ENCODE measurements at regions not wholly inside any gene's neighbourhood (a gene's known extent, or its start where the extent isn't known, plus 50 kb on each side); places are given as distances from the start of the nearest gene placed in this dataset.

- TF ChIP-seq EZH2phosphoT487 (IDR thresholded peaks at IDR 0.05; ENCODE audit: low read depth) = no peak
- no peak for TF ChIP-seq CTCF (IDR thresholded peaks at IDR 0.05; ENCODE audit: low read depth, low read length)
- Histone ChIP-seq H3K9me3 (ENCODE audit: insufficient read depth, low read length) (peaks cover 22% of the 10 kb centered on the region), H3K36me3 (replicated peaks; ENCODE audit: low read depth, low read length) (peaks cover 8% of the 10 kb centered on the region), H4K20me1 (ENCODE audit: insufficient read depth, low read length) (no peaks in the 10 kb centered on the region; the same call in 1 of the 2 replicates), H2AFZ (ENCODE audit: low read depth, low read length) (no peak overlapping the region), H3K27ac (ENCODE audit: low read length) (no peak overlapping the region), H3K9ac (ENCODE audit: low read length) (no peak overlapping the region), H3K4me2 (ENCODE audit: low read length) (no peak overlapping the region), H3K4me3 (ENCODE audit: low read length) (no peak overlapping the region), H3K79me2 (ENCODE audit: low read length) (no peaks in the 10 kb centered on the region), H3K27me3 (ENCODE audit: low read depth, low read length) (peaks cover 59% of the 10 kb centered on the region), H3K4me1 (ENCODE audit: low read length) (peaks cover 45% of the 10 kb centered on the region)
Observed at GRCh38 chr2:111710085-111710484, 173.9 kb downstream of the ANAPC1 start.

GRCh38 chr2:111710613-111711012 lies 173.4 kb downstream of the ANAPC1 start:
- Histone ChIP-seq H3K9me3 (ENCODE audit: insufficient read depth, low read length) (peaks cover 22% of the 10 kb centered on the region), H3K4me2 (ENCODE audit: low read length) (no peak overlapping the region)
- TF ChIP-seq EZH2phosphoT487 (IDR thresholded peaks at IDR 0.05; ENCODE audit: low read depth) (no peak), CTCF (IDR thresholded peaks at IDR 0.05; ENCODE audit: low read depth, low read length) (no peak)

GRCh38 chr2:111711270-111711669 lies 172.7 kb downstream of the ANAPC1 start:
- Histone ChIP-seq H3K9ac (ENCODE audit: low read length) (no peak overlapping the region), H3K9me3 (ENCODE audit: insufficient read depth, low read length) (peaks cover 22% of the 10 kb centered on the region), H3K27me3 (ENCODE audit: low read depth, low read length) (peaks cover 59% of the 10 kb centered on the region), H3K79me2 (ENCODE audit: low read length) (no peaks in the 10 kb centered on the region), H3K4me1 (ENCODE audit: low read length) (peaks cover 33% of the 10 kb centered on the region), H2AFZ (ENCODE audit: low read depth, low read length) (no peak overlapping the region), H4K20me1 (ENCODE audit: insufficient read depth, low read length) (no peaks in the 10 kb centered on the region), H3K36me3 (replicated peaks; ENCODE audit: low read depth, low read length) (peaks cover 8% of the 10 kb centered on the region), H3K27ac (ENCODE audit: low read length) (no peak overlapping the region), H3K4me2 (ENCODE audit: low read length) (no peak overlapping the region), H3K4me3 (ENCODE audit: low read length) (no peak overlapping the region)
- TF ChIP-seq EZH2phosphoT487 (IDR thresholded peaks at IDR 0.05; ENCODE audit: low read depth) = no peak
- TF ChIP-seq CTCF (IDR thresholded peaks at IDR 0.05; ENCODE audit: low read depth, low read length) = no peak

More at GRCh38 chr2:111710613-111711012, 173.4 kb downstream of the ANAPC1 start:
- H4K20me1 ChIP-seq (ENCODE audit: insufficient read depth, low read length) = no peaks in the 10 kb centered on the region
- H3K27me3 ChIP-seq (ENCODE audit: low read depth, low read length) = peaks cover 59% of the 10 kb centered on the region
- no peak overlapping the region for H3K27ac ChIP-seq (ENCODE audit: low read length)
- no peak overlapping the region for H3K9ac ChIP-seq (ENCODE audit: low read length)
- H3K4me1 ChIP-seq (ENCODE audit: low read length) = peaks cover 39% of the 10 kb centered on the region
- H3K79me2 ChIP-seq (ENCODE audit: low read length) = no peaks in the 10 kb centered on the region
- H2AFZ ChIP-seq (ENCODE audit: low read depth, low read length) = no peak overlapping the region
- H3K4me3 ChIP-seq (ENCODE audit: low read length) = no peak overlapping the region
- peaks cover 8% of the 10 kb centered on the region for H3K36me3 ChIP-seq (replicated peaks; ENCODE audit: low read depth, low read length)

GRCh38 chr2:111712361-111712760 lies 171.6 kb downstream of the ANAPC1 start:
- peaks cover 22% of the 10 kb centered on the region for H3K4me1 ChIP-seq (ENCODE audit: low read length)
- H3K27ac ChIP-seq (ENCODE audit: low read length) = no peak overlapping the region
- H3K27me3 ChIP-seq (ENCODE audit: low read depth, low read length) = peaks cover 51% of the 10 kb centered on the region
- H3K4me2 ChIP-seq (ENCODE audit: low read length) = no peak overlapping the region
- H2AFZ ChIP-seq (ENCODE audit: low read depth, low read length) = no peak overlapping the region
- H4K20me1 ChIP-seq (ENCODE audit: insufficient read depth, low read length) = no peaks in the 10 kb centered on the region
- peaks cover 16% of the 10 kb centered on the region for H3K9me3 ChIP-seq (ENCODE audit: insufficient read depth, low read length)
- TF ChIP-seq EZH2phosphoT487 (IDR thresholded peaks at IDR 0.05; ENCODE audit: low read depth) (no peak), CTCF (IDR thresholded peaks at IDR 0.05; ENCODE audit: low read depth, low read length) (no peak)
- peaks cover 8% of the 10 kb centered on the region for H3K36me3 ChIP-seq (replicated peaks; ENCODE audit: low read depth, low read length)
- no peaks in the 10 kb centered on the region for H3K79me2 ChIP-seq (ENCODE audit: low read length)
- H3K4me3 ChIP-seq (ENCODE audit: low read length) = no peak overlapping the region
- H3K9ac ChIP-seq (ENCODE audit: low read length) = no peak overlapping the region

Measured in OCI-LY3 (cell line).